ENCODE measurements at regions not wholly inside any gene's neighbourhood (a gene's known extent, or its start where the extent isn't known, plus 50 kb on each side); places are given as distances from the start of the nearest gene placed in this dataset.

GRCh38 chr3:80213086-80213485 is 445.3 kb upstream of the ROBO1 start:
- TF ChIP-seq CTCF (IDR thresholded peaks at IDR 0.05) (no peak), ZFX (IDR thresholded peaks at IDR 0.05; ENCODE audit: borderline replicate concordance) (no peak)
- no peak overlapping the region for H3K27ac ChIP-seq

GRCh38 chr3:80192936-80193335 is 425.1 kb upstream of the ROBO1 start:
- H3K27ac ChIP-seq: no peak overlapping the region
- no peak for TF ChIP-seq CTCF (IDR thresholded peaks at IDR 0.05)
- no peak for TF ChIP-seq ZFX (IDR thresholded peaks at IDR 0.05; ENCODE audit: borderline replicate concordance)

- H3K27ac ChIP-seq: no peak overlapping the region
- TF ChIP-seq ZFX (IDR thresholded peaks at IDR 0.05; ENCODE audit: borderline replicate concordance) (no peak), CTCF (IDR thresholded peaks at IDR 0.05) (no peak)
Measured at GRCh38 chr3:80190051-80190450, 422.3 kb upstream of the ROBO1 start.

GRCh38 chr3:80187981-80188380 is 420.2 kb upstream of the ROBO1 start:
- H3K27ac ChIP-seq: no peak overlapping the region
- TF ChIP-seq ZFX (IDR thresholded peaks at IDR 0.05; ENCODE audit: borderline replicate concordance) (no peak), CTCF (IDR thresholded peaks at IDR 0.05) (no peak)

GRCh38 chr3:80159990-80160506 is 392.2 kb upstream of the ROBO1 start:
- no peak for TF ChIP-seq CTCF (IDR thresholded peaks at IDR 0.05)
- TF ChIP-seq ZFX (IDR thresholded peaks at IDR 0.05; ENCODE audit: borderline replicate concordance): no peak
- H3K27ac ChIP-seq: no peak overlapping the region

- no peak for TF ChIP-seq ZFX (IDR thresholded peaks at IDR 0.05; ENCODE audit: borderline replicate concordance)
- no peak for TF ChIP-seq CTCF (IDR thresholded peaks at IDR 0.05)
Measured at GRCh38 chr3:80158332-80158731, 390.5 kb upstream of the ROBO1 start.

GRCh38 chr3:80157546-80157945 is 389.7 kb upstream of the ROBO1 start:
- no peak for TF ChIP-seq ZFX (IDR thresholded peaks at IDR 0.05; ENCODE audit: borderline replicate concordance)
- no peak for TF ChIP-seq CTCF (IDR thresholded peaks at IDR 0.05)
- no peak overlapping the region for H3K27ac ChIP-seq

More at GRCh38 chr3:80158332-80158731, 390.5 kb upstream of the ROBO1 start:
- H3K27ac ChIP-seq: no peak overlapping the region

All from 22Rv1 (cell line).